GM13977 (cell line): ENCODE measurements at regions not wholly inside any gene's neighbourhood (a gene's known extent, or its start where the extent isn't known, plus 50 kb on each side); places are given as distances from the start of the nearest gene placed in this dataset.

ENCODE experiments used
- DNase-seq: peaks from one replicate; pipeline ENCODE4 v3.0.0; 2012; ENCODE audit warnings: low spot score
- CTCF ChIP-seq: IDR thresholded peaks from 2 replicates; pipeline ENCODE4 v1.5.1; 2012; ENCODE audit warnings: mild to moderate bottlenecking, control low read depth; ENCODE audit not compliant: insufficient read depth; ENCODE audit errors: extremely low read depth, missing control alignments
- in situ Hi-C: fragments of 300-500 bp; cut with MboI; formaldehyde crosslinking; loops from one replicate; pipeline ENCODE4 v1.12.0; 2022; ENCODE audit warnings: low sequenced_read_pairs, low pct_unique_long_range_greater_than_20kb, mixed read lengths, inconsistent platforms; ENCODE audit not compliant: unreplicated experiment

GRCh38 chr20:21653628-21654027 is 51.8 kb upstream of the PAX1 start:
- no peak for TF ChIP-seq CTCF
- no peak for DNase-seq
- in situ Hi-C loops = no loop called here

- no peak for TF ChIP-seq CTCF
- in situ Hi-C loops = no loop called here
- DNase-seq = no peak
Observed at GRCh38 chr20:21643417-21643816, 62.0 kb upstream of the PAX1 start.

- peak; percentile 36 for TF ChIP-seq CTCF
- peak; percentile 22 for DNase-seq
- in situ Hi-C loops = no loop called here
Observed at GRCh38 chr20:21640556-21640955, 64.9 kb upstream of the PAX1 start.

GRCh38 chr20:21633829-21634228 is 71.6 kb upstream of the PAX1 start:
- no peak for TF ChIP-seq CTCF
- in situ Hi-C loops = no loop called here
- no peak for DNase-seq

- in situ Hi-C loops = no loop called here
- no peak for DNase-seq
- no peak for TF ChIP-seq CTCF
Observed at GRCh38 chr20:21632735-21633053, 72.8 kb upstream of the PAX1 start.

GRCh38 chr20:21632031-21632734 is 73.3 kb upstream of the PAX1 start:
- no peak for TF ChIP-seq CTCF
- in situ Hi-C loops = no loop called here
- no peak for DNase-seq

GRCh38 chr20:21628800-21629199 is 76.7 kb upstream of the PAX1 start:
- in situ Hi-C loops = no loop called here
- no peak for TF ChIP-seq CTCF
- DNase-seq = no peak
